KMS-11 (cell line): ENCODE measurements at regions not wholly inside any gene's neighbourhood (a gene's known extent, or its start where the extent isn't known, plus 50 kb on each side); places are given as distances from the start of the nearest gene placed in this dataset.

Source experiments
- H2AFZ ChIP-seq: fragments of 200-600 bp; sonication (generic); 2 replicates; pipeline ENCODE4 v1.6.1; 2016; ENCODE audit warnings: antibody characterized with exemption, mixed run types, low read depth
- H3K27ac ChIP-seq: fragments of 200-600 bp; sonication (generic); 2 replicates; pipeline ENCODE4 v1.6.1; 2016; ENCODE audit warnings: mild to moderate bottlenecking, mixed run types
- H3K27me3 ChIP-seq: fragments of 200-600 bp; sonication (generic); 2 replicates; pipeline ENCODE4 v1.6.1; 2017; ENCODE audit warnings: mild to moderate bottlenecking, low read depth, mixed run types, moderate library complexity; ENCODE audit not compliant: insufficient read depth
- H3K36me3 ChIP-seq: fragments of 200-600 bp; sonication (generic); 2 replicates; pipeline ENCODE4 v1.6.1; 2017; ENCODE audit warnings: mild to moderate bottlenecking, mixed run types; ENCODE audit not compliant: insufficient read depth
- H3K4me1 ChIP-seq: fragments of 200-600 bp; sonication (generic); 2 replicates; pipeline ENCODE4 v1.6.1; 2016; ENCODE audit warnings: mild to moderate bottlenecking, low read depth, mixed run types; ENCODE audit not compliant: poor library complexity, severe bottlenecking
- H3K4me2 ChIP-seq: fragments of 200-600 bp; sonication (generic); 2 replicates; pipeline ENCODE4 v1.7.0; 2016; ENCODE audit warnings: mild to moderate bottlenecking, mixed run types
- H3K4me3 ChIP-seq: fragments of 200-600 bp; sonication (generic); IDR thresholded peaks from 2 replicates; pipeline ENCODE4 v1.6.1; 2017; ENCODE audit warnings: low read depth, low read length, mixed read lengths; ENCODE audit not compliant: insufficient read depth
- H3K79me2 ChIP-seq: fragments of 200-600 bp; sonication (generic); 2 replicates; pipeline ENCODE4 v1.6.1; 2016; ENCODE audit warnings: low read depth, mixed run types; ENCODE audit not compliant: insufficient read depth
- H3K9ac ChIP-seq: fragments of 200-600 bp; sonication (generic); 2 replicates; pipeline ENCODE4 v1.6.1; 2016; ENCODE audit warnings: mild to moderate bottlenecking, mixed run types
- H4K20me1 ChIP-seq: fragments of 200-600 bp; sonication (generic); 2 replicates; pipeline ENCODE4 v1.6.1; 2016; ENCODE audit warnings: mild to moderate bottlenecking, mixed run types; ENCODE audit not compliant: insufficient read depth
- TF ChIP-seq, protein P1 (sequence below): fragments of 200-600 bp; sonication (generic); conservative IDR thresholded peaks from 2 replicates; pipeline ENCODE4 v1.6.1; 2017; ENCODE audit warnings: low read depth, mild to moderate bottlenecking, antibody characterized with exemption, low read length, moderate library complexity, mixed read lengths

DNA sequence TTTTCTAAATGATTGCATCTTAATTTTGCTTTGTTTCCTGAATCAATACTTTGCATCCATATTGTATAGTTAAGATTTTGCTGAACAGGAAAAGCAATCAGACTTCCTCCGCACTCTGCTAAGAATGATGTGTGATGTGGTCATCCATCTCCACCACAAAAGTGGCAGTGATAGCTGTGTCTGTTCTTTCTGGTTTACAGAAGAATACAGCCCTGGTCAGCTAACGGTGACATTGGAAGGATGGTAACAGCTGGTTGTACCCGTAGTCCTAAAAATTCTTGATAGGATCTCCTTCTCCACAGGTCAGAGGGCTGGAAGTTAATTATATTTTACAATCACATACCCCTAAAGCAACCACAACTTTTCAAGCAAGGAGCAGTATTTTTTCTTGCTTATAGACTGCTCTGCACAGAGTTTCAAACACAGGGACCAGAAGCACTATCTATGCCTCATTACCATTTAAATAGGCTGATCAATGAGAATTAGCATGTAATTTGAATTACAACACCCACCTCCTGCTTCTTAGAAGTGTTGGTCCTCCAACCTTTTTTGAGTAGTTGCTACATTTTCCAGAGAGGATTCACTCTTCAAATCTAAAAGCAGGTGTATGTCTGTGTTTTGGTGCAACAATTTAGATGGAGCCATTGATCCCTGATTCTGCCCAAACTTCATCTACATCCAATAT, 1191.9 kb upstream of the NUDT12 start:
- no peak overlapping the region for H2AFZ ChIP-seq
- TF ChIP-seq, protein P1, sequence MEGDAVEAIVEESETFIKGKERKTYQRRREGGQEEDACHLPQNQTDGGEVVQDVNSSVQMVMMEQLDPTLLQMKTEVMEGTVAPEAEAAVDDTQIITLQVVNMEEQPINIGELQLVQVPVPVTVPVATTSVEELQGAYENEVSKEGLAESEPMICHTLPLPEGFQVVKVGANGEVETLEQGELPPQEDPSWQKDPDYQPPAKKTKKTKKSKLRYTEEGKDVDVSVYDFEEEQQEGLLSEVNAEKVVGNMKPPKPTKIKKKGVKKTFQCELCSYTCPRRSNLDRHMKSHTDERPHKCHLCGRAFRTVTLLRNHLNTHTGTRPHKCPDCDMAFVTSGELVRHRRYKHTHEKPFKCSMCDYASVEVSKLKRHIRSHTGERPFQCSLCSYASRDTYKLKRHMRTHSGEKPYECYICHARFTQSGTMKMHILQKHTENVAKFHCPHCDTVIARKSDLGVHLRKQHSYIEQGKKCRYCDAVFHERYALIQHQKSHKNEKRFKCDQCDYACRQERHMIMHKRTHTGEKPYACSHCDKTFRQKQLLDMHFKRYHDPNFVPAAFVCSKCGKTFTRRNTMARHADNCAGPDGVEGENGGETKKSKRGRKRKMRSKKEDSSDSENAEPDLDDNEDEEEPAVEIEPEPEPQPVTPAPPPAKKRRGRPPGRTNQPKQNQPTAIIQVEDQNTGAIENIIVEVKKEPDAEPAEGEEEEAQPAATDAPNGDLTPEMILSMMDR, result no peak
- no peak overlapping the region for H3K27ac ChIP-seq
- no peaks in the 10 kb centered on the region for H3K27me3 ChIP-seq
- H3K4me2 ChIP-seq, result no peak overlapping the region
- H3K4me3 ChIP-seq, result no peak overlapping the region
- H4K20me1 ChIP-seq, result no peaks in the 10 kb centered on the region
- H3K79me2 ChIP-seq, result no peaks in the 10 kb centered on the region
- H3K9ac ChIP-seq, result no peak overlapping the region
- H3K36me3 ChIP-seq, result no peaks in the 10 kb centered on the region
- H3K4me1 ChIP-seq, result no peaks in the 10 kb centered on the region

DNA sequence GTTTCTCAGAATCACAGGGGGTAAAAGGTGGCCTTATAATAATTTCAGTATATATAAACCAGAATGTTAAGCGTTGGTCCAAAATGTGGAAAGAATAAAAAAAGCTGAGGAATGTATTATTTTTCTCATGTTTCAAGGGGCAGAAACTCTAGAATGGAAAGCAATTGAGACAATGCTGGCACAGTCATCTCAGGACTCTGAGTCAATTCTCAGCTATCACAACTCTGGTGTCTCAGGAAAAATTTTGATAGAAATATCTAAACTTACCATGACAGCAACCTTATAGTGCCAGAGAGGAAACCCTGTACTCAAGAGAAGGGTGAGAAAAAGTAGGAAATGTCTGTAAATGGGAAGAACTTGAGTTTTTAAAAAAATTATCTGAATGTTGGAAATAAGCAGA, 1189.4 kb upstream of the NUDT12 start:
- Histone ChIP-seq H3K9ac (no peak overlapping the region), H2AFZ (no peak overlapping the region), H3K4me1 (no peaks in the 10 kb centered on the region), H3K27me3 (no peaks in the 10 kb centered on the region), H3K27ac (no peak overlapping the region), H3K79me2 (no peaks in the 10 kb centered on the region), H3K4me2 (no peak overlapping the region), H4K20me1 (no peaks in the 10 kb centered on the region), H3K36me3 (no peaks in the 10 kb centered on the region), H3K4me3 (no peak overlapping the region)
- TF ChIP-seq, protein P1, result no peak

DNA sequence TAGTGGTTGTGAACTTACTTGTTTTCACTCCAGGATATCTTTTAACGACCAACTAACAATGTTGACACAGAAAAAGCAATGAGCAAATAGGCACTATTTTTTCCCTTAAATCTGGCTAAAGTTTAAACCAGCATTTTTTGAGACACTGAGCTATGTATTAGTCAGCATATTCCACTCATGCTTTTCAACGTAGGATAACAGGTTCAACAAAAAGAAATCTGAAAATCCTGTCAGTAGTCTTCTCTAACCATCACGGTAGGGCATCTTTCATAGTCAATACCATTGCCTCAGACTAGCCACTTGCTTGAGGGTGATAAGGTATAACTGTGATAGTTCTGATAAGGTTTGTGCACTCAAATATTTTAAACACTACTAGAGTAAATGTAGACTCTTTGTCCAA, 1177.3 kb upstream of the NUDT12 start:
- Histone ChIP-seq H3K4me3 (no peak overlapping the region), H3K27me3 (no peaks in the 10 kb centered on the region), H3K27ac (no peak overlapping the region), H3K79me2 (no peaks in the 10 kb centered on the region), H3K4me1 (no peaks in the 10 kb centered on the region), H3K4me2 (no peak overlapping the region), H3K36me3 (no peaks in the 10 kb centered on the region), H2AFZ (no peak overlapping the region), H4K20me1 (no peaks in the 10 kb centered on the region), H3K9ac (no peak overlapping the region)
- TF ChIP-seq, protein P1, result no peak

DNA sequence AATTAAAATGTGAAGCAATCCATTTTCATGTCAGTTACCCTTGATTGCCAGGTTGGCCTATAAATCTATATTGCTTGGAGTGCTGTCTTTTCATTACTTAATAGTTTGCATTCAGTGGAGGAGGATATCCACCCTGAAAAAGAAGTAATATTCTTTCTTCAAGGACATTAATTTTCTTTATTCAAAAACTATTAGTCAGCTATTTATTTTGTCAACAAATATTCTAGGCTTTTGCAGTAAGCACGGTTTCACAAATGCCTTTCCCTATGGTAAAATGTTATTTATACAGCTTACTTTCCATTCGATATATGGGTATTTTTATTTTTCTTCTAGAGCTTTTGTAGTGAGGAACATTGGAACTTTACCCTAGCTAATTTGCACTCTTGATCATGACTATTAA, 1176.9 kb upstream of the NUDT12 start:
- TF ChIP-seq, protein P1, result no peak
- Histone ChIP-seq H3K4me1 (no peaks in the 10 kb centered on the region), H3K27ac (no peak overlapping the region), H2AFZ (no peak overlapping the region), H3K4me2 (no peak overlapping the region), H3K79me2 (no peaks in the 10 kb centered on the region), H3K9ac (no peak overlapping the region), H3K36me3 (no peaks in the 10 kb centered on the region), H4K20me1 (no peaks in the 10 kb centered on the region), H3K27me3 (no peaks in the 10 kb centered on the region), H3K4me3 (no peak overlapping the region)
